Dendritic cell treated with granulocyte-macrophage colony-stimulating factor and Interleukin-4, amounts not matched to agents 40 ng/mL and 50 ng/mL, for 4 days (primary cell): ENCODE measurements at regions not wholly inside any gene's neighbourhood (a gene's known extent, or its start where the extent isn't known, plus 50 kb on each side); places are given as distances from the start of the nearest gene placed in this dataset.

ENCODE experiments used
- H3K27ac Mint-ChIP-seq: one replicate; pipeline ENCODE4 v1.8.0; 2022; ENCODE audit warnings: mild to moderate bottlenecking, mixed read lengths
- H3K27me3 Mint-ChIP-seq: one replicate; pipeline ENCODE4 v1.8.0; 2022; ENCODE audit warnings: mild to moderate bottlenecking, mixed read lengths
- H3K36me3 Mint-ChIP-seq: one replicate; pipeline ENCODE4 v1.8.0; 2022; ENCODE audit warnings: low read depth, mixed read lengths
- H3K4me1 Mint-ChIP-seq: one replicate; pipeline ENCODE4 v1.8.0; 2022; ENCODE audit warnings: low read depth, mixed read lengths
- H3K4me3 Mint-ChIP-seq: one replicate; pipeline ENCODE4 v1.8.0; 2022; ENCODE audit warnings: mild to moderate bottlenecking, moderate library complexity, mixed read lengths
- H3K9me3 Mint-ChIP-seq: one replicate; pipeline ENCODE4 v1.8.0; 2022; ENCODE audit warnings: mixed read lengths
- intact Hi-C: fragments of 100-400 bp; cut with micrococcal nuclease; formaldehyde crosslinking; loops from one replicate; pipeline ENCODE4 v1.15.0; 2022

DNA sequence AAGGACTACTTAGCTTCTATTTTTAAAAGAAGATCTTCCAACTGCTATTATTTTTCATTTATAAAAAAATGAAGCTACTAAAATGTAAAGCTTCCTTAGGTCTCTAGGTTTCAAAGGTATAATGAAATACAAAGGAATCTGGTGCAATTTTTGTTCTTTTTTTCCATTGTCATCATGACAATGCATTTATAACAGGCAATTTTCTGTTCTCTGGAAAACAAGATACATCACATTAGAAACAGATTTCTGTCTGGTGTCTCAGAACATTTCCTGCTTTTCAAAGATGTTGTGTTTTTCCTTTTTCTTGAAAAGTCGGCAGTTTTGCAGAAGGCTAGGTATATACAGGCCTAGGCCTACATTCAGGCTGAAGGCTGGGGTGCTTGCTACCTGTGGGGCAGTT lies 63.6 kb upstream of the ATP8A1 start:
- Mint-ChIP-seq H3K27me3 (no peaks in the 10 kb centered on the region), H3K36me3 (no peaks in the 10 kb centered on the region), H3K9me3 (no peaks in the 10 kb centered on the region), H3K4me3 (no peak overlapping the region), H3K4me1 (peaks cover 17% of the 10 kb centered on the region), H3K27ac (no peak overlapping the region)
- intact Hi-C loops = no loop called here

GRCh38 chr4:42719257-42719656 lies 62.4 kb upstream of the ATP8A1 start:
- no peak overlapping the region for H3K27ac Mint-ChIP-seq
- no peak overlapping the region for H3K4me3 Mint-ChIP-seq
- H3K9me3 Mint-ChIP-seq = no peaks in the 10 kb centered on the region
- H3K27me3 Mint-ChIP-seq = no peaks in the 10 kb centered on the region
- intact Hi-C loops = no loop called here
- H3K36me3 Mint-ChIP-seq = no peaks in the 10 kb centered on the region
- H3K4me1 Mint-ChIP-seq = peaks cover 17% of the 10 kb centered on the region

DNA sequence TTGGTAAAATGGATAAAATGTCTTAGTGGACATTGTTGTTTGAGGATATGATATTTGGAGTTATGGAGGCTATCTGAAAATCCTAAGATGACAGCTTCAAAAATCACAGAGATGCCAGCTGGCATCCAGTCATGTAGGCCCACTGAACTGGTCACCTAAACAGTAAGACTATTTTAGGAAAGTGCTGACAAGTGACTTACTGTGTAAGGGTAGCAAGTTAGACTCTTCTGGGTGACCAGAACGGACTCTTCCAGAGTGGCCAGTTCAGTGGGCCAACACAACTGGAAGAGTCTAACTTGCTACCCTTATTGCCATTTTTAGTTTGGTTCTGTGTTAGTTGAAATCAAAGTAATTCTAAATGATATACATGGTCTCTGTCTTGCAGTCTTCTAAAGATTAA lies 61.4 kb upstream of the ATP8A1 start:
- Mint-ChIP-seq H3K27ac (no peak overlapping the region), H3K4me1 (peaks cover 17% of the 10 kb centered on the region), H3K36me3 (no peaks in the 10 kb centered on the region), H3K27me3 (no peaks in the 10 kb centered on the region), H3K4me3 (no peak overlapping the region), H3K9me3 (no peaks in the 10 kb centered on the region)
- intact Hi-C loops = no loop called here

DNA sequence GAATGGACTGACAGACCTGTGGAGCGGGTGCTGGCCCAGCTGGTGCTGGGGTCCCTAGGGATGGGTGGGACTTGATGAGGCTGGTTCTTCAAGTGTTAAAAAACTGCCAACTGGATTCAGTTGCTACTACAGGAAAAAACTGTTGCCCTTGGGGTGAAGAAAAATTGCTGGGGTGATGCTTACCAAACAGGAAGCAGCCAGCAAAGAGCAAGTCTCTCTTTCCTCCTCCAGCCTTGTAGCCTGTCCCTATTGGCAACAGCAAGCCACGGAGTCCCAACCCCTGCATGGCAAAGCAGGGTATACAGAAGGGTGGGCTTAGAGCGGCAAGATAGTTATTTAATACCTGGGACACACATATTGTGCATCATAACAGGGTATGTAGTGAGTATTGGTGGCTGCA lies 60.1 kb upstream of the ATP8A1 start:
- intact Hi-C loops = no loop called here
- Mint-ChIP-seq H3K4me1 (peaks cover 11% of the 10 kb centered on the region), H3K9me3 (no peaks in the 10 kb centered on the region), H3K27ac (no peak overlapping the region), H3K27me3 (no peaks in the 10 kb centered on the region), H3K36me3 (no peaks in the 10 kb centered on the region), H3K4me3 (no peak overlapping the region)

- Mint-ChIP-seq H3K4me3 (no peak overlapping the region), H3K9me3 (no peaks in the 10 kb centered on the region), H3K36me3 (no peaks in the 10 kb centered on the region), H3K27ac (no peak overlapping the region), H3K27me3 (no peaks in the 10 kb centered on the region), H3K4me1 (peaks cover 5% of the 10 kb centered on the region)
- intact Hi-C loops = no loop called here
Observed at GRCh38 chr4:42715807-42716482, 59.0 kb upstream of the ATP8A1 start.

DNA sequence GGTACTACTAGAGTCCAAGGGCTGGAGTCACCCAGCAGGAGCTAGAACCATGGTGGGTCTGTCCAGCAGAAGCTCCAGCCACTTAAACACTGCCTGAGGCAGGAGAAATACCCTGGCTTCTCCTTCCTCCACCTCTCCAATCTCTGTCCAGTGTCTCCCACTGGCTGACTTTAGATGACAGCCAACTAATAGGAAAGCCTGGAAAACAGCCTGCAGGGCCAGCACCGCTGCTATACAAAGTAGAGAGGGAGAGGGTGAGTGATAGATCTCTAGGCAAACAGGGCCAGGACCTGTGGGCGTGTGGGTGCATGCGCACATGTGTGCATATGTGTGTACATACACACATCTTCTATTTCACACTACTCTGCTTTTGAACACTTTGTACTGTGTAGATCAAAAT lies 56.5 kb upstream of the ATP8A1 start:
- no peak overlapping the region for H3K27ac Mint-ChIP-seq
- H3K4me1 Mint-ChIP-seq = no peaks in the 10 kb centered on the region
- intact Hi-C loops = no loop called here
- no peaks in the 10 kb centered on the region for H3K36me3 Mint-ChIP-seq
- H3K9me3 Mint-ChIP-seq = no peaks in the 10 kb centered on the region
- H3K4me3 Mint-ChIP-seq = no peak overlapping the region
- no peaks in the 10 kb centered on the region for H3K27me3 Mint-ChIP-seq

GRCh38 chr4:42712854-42713253 lies 55.9 kb upstream of the ATP8A1 start:
- Mint-ChIP-seq H3K9me3 (no peaks in the 10 kb centered on the region), H3K4me1 (no peaks in the 10 kb centered on the region), H3K4me3 (no peak overlapping the region), H3K36me3 (no peaks in the 10 kb centered on the region), H3K27me3 (no peaks in the 10 kb centered on the region), H3K27ac (no peak overlapping the region)
- intact Hi-C loops = no loop called here

- Mint-ChIP-seq H3K9me3 (no peaks in the 10 kb centered on the region), H3K4me1 (no peaks in the 10 kb centered on the region), H3K27ac (no peak overlapping the region), H3K27me3 (no peaks in the 10 kb centered on the region), H3K36me3 (no peaks in the 10 kb centered on the region), H3K4me3 (no peak overlapping the region)
- intact Hi-C loops = no loop called here
Observed at GRCh38 chr4:42711496-42711895, 54.6 kb upstream of the ATP8A1 start.

- no peak overlapping the region for H3K27ac Mint-ChIP-seq
- H3K27me3 Mint-ChIP-seq = no peaks in the 10 kb centered on the region
- no peaks in the 10 kb centered on the region for H3K9me3 Mint-ChIP-seq
- no peaks in the 10 kb centered on the region for H3K4me1 Mint-ChIP-seq
- no peaks in the 10 kb centered on the region for H3K36me3 Mint-ChIP-seq
- intact Hi-C loops = no loop called here
- H3K4me3 Mint-ChIP-seq = no peak overlapping the region
Observed at GRCh38 chr4:42710761-42711160, 53.9 kb upstream of the ATP8A1 start.

GRCh38 chr4:42710329-42710728 lies 53.4 kb upstream of the ATP8A1 start:
- no peaks in the 10 kb centered on the region for H3K9me3 Mint-ChIP-seq
- H3K27me3 Mint-ChIP-seq = no peaks in the 10 kb centered on the region
- no peak overlapping the region for H3K4me3 Mint-ChIP-seq
- intact Hi-C loops = no loop called here
- H3K27ac Mint-ChIP-seq = no peak overlapping the region
- H3K4me1 Mint-ChIP-seq = no peaks in the 10 kb centered on the region
- H3K36me3 Mint-ChIP-seq = no peaks in the 10 kb centered on the region

GRCh38 chr4:42709392-42710065 lies 52.6 kb upstream of the ATP8A1 start:
- no peaks in the 10 kb centered on the region for H3K9me3 Mint-ChIP-seq
- no peaks in the 10 kb centered on the region for H3K4me1 Mint-ChIP-seq
- no peaks in the 10 kb centered on the region for H3K36me3 Mint-ChIP-seq
- H3K27ac Mint-ChIP-seq = no peak overlapping the region
- no peak overlapping the region for H3K4me3 Mint-ChIP-seq
- H3K27me3 Mint-ChIP-seq = no peaks in the 10 kb centered on the region
- intact Hi-C loops = no loop called here

DNA sequence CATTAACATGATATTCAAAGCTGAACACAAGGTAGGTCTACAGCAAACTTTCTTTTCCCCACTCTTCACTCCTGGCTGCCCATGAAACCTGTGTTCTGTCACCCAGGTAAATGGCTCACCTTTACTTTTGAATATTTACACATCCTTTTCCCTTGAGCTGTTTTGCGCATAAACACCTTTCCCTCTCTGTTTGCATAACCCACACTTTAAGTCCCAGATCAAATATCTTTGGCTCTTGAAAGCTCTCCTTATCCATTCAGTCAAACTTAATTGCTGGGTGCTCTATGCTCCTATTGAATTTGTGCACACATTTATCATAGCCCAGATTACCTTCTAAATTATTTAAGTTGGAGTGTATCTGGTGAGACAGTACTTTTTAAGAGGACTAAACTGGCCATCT lies 51.7 kb upstream of the ATP8A1 start:
- H3K36me3 Mint-ChIP-seq = no peaks in the 10 kb centered on the region
- no peak overlapping the region for H3K27ac Mint-ChIP-seq
- H3K4me1 Mint-ChIP-seq = no peaks in the 10 kb centered on the region
- H3K9me3 Mint-ChIP-seq = no peaks in the 10 kb centered on the region
- no peaks in the 10 kb centered on the region for H3K27me3 Mint-ChIP-seq
- no peak overlapping the region for H3K4me3 Mint-ChIP-seq
- intact Hi-C loops = no loop called here
